ENCODE measurements at regions not wholly inside any gene's neighbourhood (a gene's known extent, or its start where the extent isn't known, plus 50 kb on each side); places are given as distances from the start of the nearest gene placed in this dataset.

GRCh38 chr6:104585646-104586045 lies 274.1 kb downstream of the HACE1 start (continued):
- no peak for TF ChIP-seq ARID4B (CRISPR knock-in tag; IDR thresholded peaks at IDR 0.05; ENCODE audit: borderline replicate concordance)
- TF ChIP-seq, protein P1, sequence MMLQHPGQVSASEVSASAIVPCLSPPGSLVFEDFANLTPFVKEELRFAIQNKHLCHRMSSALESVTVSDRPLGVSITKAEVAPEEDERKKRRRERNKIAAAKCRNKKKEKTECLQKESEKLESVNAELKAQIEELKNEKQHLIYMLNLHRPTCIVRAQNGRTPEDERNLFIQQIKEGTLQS (CRISPR knock-in tag; conservative IDR thresholded peaks at IDR 0.05) = no peak
- TF ChIP-seq E2F1 (CRISPR knock-in tag; IDR thresholded peaks at IDR 0.05) = no peak
- TF ChIP-seq SMAD3 (CRISPR knock-in tag; IDR thresholded peaks at IDR 0.05; ENCODE audit: borderline replicate concordance) = no peak
- TF ChIP-seq SP1 (CRISPR knock-in tag; conservative IDR thresholded peaks at IDR 0.05) = no peak
- no peak for TF ChIP-seq FOXJ3 (CRISPR knock-in tag; IDR thresholded peaks at IDR 0.05; ENCODE audit: borderline replicate concordance)
- TF ChIP-seq FOXK1 (CRISPR knock-in tag; IDR thresholded peaks at IDR 0.05) = no peak
- TF ChIP-seq FOXP1 (CRISPR knock-in tag; IDR thresholded peaks at IDR 0.05; ENCODE audit: borderline replicate concordance) = no peak
- no peak for TF ChIP-seq ZNF532 (CRISPR knock-in tag; IDR thresholded peaks at IDR 0.05; ENCODE audit: borderline replicate concordance)
- no peak for TF ChIP-seq ZNF219 (CRISPR knock-in tag; IDR thresholded peaks at IDR 0.05; ENCODE audit: borderline replicate concordance)

DNA sequence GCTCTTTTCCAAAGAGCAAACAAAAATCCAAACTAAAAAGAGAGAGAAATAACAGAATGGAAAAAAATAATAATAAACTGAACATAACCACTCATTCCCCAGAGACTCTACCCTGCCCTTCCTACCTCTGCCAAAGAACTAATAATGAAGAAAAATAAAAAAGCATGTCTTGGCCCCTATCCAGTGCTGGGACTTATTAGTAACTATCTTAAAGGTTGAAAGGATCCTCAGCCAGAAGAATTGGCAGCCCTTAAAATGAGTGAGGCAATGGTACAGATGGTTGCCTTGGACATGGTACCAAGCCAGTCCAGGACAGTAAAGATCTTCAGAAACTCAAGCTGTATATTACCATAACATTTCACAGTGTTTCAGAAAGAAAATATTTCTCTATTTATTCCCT lies 279.3 kb downstream of the HACE1 start:
- POLR2A ChIA-PET = no interaction called here
- no peak overlapping the region for H3K4me3 Mint-ChIP-seq
- peaks cover 10% of the 10 kb centered on the region for H3K4me1 Mint-ChIP-seq
- CTCF ChIA-PET = no interaction called here
- peaks cover 9% of the 10 kb centered on the region for H3K9me3 Mint-ChIP-seq
- ATAC-seq = no peak
- H3K36me3 Mint-ChIP-seq = no peaks in the 10 kb centered on the region
- H3K27ac Mint-ChIP-seq = no peak overlapping the region
- no peaks in the 10 kb centered on the region for H3K27me3 Mint-ChIP-seq (ENCODE audit: low read depth)
- no peak for DNase-seq (ENCODE audit: low spot score)
- no peak for TF ChIP-seq ELF4 (CRISPR knock-in tag; IDR thresholded peaks at IDR 0.05; ENCODE audit: low read depth)
- no peak for TF ChIP-seq CDX4 (CRISPR knock-in tag; IDR thresholded peaks at IDR 0.05; ENCODE audit: borderline replicate concordance)
- no peak for TF ChIP-seq RORB (CRISPR knock-in tag; IDR thresholded peaks at IDR 0.05)
- no peak for TF ChIP-seq NR3C1 (CRISPR knock-in tag; conservative IDR thresholded peaks at IDR 0.05; ENCODE audit: low read depth)

Measured in WTC11 (cell line).